GM20000 (cell line): ENCODE measurements at regions not wholly inside any gene's neighbourhood (a gene's known extent, or its start where the extent isn't known, plus 50 kb on each side); places are given as distances from the start of the nearest gene placed in this dataset.

Experiments used
- DNase-seq: peaks from one replicate; pipeline ENCODE4 v3.0.0; 2012; ENCODE audit warnings: low spot score
- CTCF ChIP-seq: IDR thresholded peaks from 2 replicates; pipeline ENCODE4 v1.5.1; 2012; ENCODE audit warnings: mild to moderate bottlenecking, control low read depth; ENCODE audit errors: extremely low read depth, missing control alignments

DNA sequence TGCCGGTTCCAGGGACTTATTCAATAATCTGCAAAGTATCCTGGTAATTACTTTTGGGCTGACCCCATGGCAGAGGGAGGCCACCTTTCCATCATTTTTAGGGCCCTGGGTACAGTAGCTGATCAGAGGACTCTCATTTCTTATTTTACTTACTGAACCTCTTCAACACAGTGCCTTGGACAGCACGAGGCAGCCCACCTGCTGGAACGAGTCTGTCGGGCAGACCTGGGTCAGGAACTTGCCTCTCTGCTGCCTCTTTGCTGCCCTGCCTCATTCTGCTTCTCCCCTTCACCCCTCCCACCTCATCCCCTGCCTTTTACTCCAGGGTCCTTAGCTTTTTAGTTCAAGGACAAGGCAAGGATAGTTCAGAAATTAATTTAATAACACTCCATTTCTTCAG is 204.5 kb downstream of the CSNK2A3 start:
- TF ChIP-seq CTCF = no peak
- no peak for DNase-seq

GRCh38 chr11:11148104-11148509 is 204.9 kb downstream of the CSNK2A3 start:
- no peak for DNase-seq
- TF ChIP-seq CTCF = no peak

- no peak for TF ChIP-seq CTCF
- DNase-seq = no peak
Measured at GRCh38 chr11:11146830-11147229, 206.2 kb downstream of the CSNK2A3 start.

DNA sequence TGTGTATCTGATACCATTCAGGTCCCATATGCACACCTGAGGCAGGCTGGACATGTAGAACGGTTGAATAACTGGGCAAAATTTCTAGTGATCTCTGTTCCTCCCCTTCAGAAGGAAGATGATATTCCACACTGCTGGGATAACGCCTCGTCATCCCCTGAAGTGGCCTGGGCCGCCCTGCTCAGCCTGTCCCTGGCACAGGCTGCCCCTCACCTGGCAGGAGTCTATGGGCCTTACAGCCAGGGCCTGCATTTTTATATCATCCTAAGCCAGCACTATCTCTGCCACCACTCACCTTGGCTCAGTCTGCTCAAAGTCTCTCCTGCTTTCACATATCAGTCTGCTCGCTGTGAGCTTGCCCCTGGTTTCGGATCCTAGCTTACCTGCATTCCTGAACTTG is 209.2 kb downstream of the CSNK2A3 start:
- no peak for TF ChIP-seq CTCF
- DNase-seq = no peak

DNA sequence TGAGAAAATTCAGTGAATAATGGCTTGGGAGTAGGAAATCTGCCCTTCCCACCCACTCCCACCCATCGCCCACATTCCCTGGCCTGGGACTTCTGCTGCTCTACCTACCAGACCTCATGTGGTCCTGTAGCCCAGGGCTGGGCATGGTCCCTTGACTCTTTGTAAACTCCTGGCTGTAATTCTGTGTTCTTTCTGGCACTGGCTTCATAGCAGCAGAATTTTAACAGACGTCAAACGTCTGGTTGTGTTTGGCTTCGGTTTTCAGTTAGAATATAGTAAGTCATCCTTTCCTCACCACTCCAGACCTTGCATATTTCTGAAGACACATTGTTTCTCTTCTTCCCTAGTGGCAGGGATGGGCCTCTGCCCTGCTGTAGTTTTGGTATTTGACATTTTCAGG is 210.6 kb downstream of the CSNK2A3 start:
- DNase-seq = no peak

GRCh38 chr11:11141065-11141464 is 212.0 kb downstream of the CSNK2A3 start:
- DNase-seq = no peak
- TF ChIP-seq CTCF = no peak

More for the DNA sequence above, 210.6 kb downstream of the CSNK2A3 start:
- no peak for TF ChIP-seq CTCF

GRCh38 chr11:11140510-11140909 is 212.5 kb downstream of the CSNK2A3 start:
- no peak for DNase-seq
- TF ChIP-seq CTCF = no peak

DNA sequence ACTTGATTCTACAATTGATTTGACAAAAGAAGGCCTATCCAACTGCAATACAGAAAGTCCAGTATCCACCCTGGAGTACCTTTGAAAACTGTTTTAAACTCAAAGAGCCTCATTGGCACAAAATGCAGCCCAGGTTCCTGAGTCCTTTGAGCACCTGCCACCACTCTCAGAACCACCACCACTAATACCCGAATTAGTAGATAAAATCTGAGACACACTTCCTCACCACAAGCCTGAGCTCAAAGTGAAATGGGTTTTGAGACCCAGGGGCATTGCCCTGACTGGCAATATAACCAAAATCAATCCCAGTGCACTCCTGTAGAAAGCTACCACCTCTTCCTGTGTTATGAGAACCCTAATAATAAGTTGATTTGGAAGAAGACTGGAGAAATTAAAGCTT is 215.7 kb downstream of the CSNK2A3 start:
- no peak for TF ChIP-seq CTCF
- DNase-seq = no peak
